ENCODE measurements at regions not wholly inside any gene's neighbourhood (a gene's known extent, or its start where the extent isn't known, plus 50 kb on each side); places are given as distances from the start of the nearest gene placed in this dataset.

- no peak for TF ChIP-seq ZNF532 (CRISPR knock-in tag; IDR thresholded peaks at IDR 0.05; ENCODE audit: borderline replicate concordance)
Measured at GRCh38 chr5:163846512-163846911, 341.1 kb downstream of the MAT2B start (continued).

- Mint-ChIP-seq H3K36me3 (peaks cover 10% of the 10 kb centered on the region; the same call in 1 of the 2 replicates), H3K4me1 (no peaks in the 10 kb centered on the region), H3K27me3 (ENCODE audit: low read depth) (no peaks in the 10 kb centered on the region), H3K27ac (no peak overlapping the region), H3K4me3 (no peak overlapping the region), H3K9me3 (peaks cover 37% of the 10 kb centered on the region)
- no peak for DNase-seq (ENCODE audit: low spot score)
- ATAC-seq: no peak
- ChIA-PET CTCF (no interaction called here), POLR2A (no interaction called here)
- no peak for TF ChIP-seq RORB (CRISPR knock-in tag; IDR thresholded peaks at IDR 0.05)
- TF ChIP-seq MAX (CRISPR knock-in tag; IDR thresholded peaks at IDR 0.05): no peak
- TF ChIP-seq TEAD1 (CRISPR knock-in tag; IDR thresholded peaks at IDR 0.05): no peak
- no peak for TF ChIP-seq ERG (CRISPR knock-in tag; IDR thresholded peaks at IDR 0.05)
- no peak for TF ChIP-seq IRF1 (CRISPR knock-in tag; IDR thresholded peaks at IDR 0.05)
- TF ChIP-seq NR2C2 (CRISPR knock-in tag; IDR thresholded peaks at IDR 0.05): no peak
- no peak for TF ChIP-seq PRRX2 (CRISPR knock-in tag; IDR thresholded peaks at IDR 0.05)
- TF ChIP-seq TP53 (CRISPR knock-in tag; IDR thresholded peaks at IDR 0.05): no peak
- TF ChIP-seq USF1 (CRISPR knock-in tag; IDR thresholded peaks at IDR 0.05): no peak
- no peak for TF ChIP-seq STAT6 (CRISPR knock-in tag; conservative IDR thresholded peaks at IDR 0.05; ENCODE audit: low read depth)
- TF ChIP-seq, protein P1, sequence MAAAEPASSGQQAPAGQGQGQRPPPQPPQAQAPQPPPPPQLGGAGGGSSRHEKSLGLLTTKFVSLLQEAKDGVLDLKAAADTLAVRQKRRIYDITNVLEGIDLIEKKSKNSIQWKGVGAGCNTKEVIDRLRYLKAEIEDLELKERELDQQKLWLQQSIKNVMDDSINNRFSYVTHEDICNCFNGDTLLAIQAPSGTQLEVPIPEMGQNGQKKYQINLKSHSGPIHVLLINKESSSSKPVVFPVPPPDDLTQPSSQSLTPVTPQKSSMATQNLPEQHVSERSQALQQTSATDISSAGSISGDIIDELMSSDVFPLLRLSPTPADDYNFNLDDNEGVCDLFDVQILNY (CRISPR knock-in tag; IDR thresholded peaks at IDR 0.05): no peak
- no peak for TF ChIP-seq GTF2I (CRISPR knock-in tag; conservative IDR thresholded peaks at IDR 0.05)
- TF ChIP-seq, protein P2, sequence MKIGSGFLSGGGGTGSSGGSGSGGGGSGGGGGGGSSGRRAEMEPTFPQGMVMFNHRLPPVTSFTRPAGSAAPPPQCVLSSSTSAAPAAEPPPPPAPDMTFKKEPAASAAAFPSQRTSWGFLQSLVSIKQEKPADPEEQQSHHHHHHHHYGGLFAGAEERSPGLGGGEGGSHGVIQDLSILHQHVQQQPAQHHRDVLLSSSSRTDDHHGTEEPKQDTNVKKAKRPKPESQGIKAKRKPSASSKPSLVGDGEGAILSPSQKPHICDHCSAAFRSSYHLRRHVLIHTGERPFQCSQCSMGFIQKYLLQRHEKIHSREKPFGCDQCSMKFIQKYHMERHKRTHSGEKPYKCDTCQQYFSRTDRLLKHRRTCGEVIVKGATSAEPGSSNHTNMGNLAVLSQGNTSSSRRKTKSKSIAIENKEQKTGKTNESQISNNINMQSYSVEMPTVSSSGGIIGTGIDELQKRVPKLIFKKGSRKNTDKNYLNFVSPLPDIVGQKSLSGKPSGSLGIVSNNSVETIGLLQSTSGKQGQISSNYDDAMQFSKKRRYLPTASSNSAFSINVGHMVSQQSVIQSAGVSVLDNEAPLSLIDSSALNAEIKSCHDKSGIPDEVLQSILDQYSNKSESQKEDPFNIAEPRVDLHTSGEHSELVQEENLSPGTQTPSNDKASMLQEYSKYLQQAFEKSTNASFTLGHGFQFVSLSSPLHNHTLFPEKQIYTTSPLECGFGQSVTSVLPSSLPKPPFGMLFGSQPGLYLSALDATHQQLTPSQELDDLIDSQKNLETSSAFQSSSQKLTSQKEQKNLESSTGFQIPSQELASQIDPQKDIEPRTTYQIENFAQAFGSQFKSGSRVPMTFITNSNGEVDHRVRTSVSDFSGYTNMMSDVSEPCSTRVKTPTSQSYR (CRISPR knock-in tag; IDR thresholded peaks at IDR 0.05): no peak
- no peak for TF ChIP-seq ZNF423 (CRISPR knock-in tag; IDR thresholded peaks at IDR 0.05)
- TF ChIP-seq ZNF263 (CRISPR knock-in tag; IDR thresholded peaks at IDR 0.05; ENCODE audit: low read depth): no peak
- TF ChIP-seq, protein P3, sequence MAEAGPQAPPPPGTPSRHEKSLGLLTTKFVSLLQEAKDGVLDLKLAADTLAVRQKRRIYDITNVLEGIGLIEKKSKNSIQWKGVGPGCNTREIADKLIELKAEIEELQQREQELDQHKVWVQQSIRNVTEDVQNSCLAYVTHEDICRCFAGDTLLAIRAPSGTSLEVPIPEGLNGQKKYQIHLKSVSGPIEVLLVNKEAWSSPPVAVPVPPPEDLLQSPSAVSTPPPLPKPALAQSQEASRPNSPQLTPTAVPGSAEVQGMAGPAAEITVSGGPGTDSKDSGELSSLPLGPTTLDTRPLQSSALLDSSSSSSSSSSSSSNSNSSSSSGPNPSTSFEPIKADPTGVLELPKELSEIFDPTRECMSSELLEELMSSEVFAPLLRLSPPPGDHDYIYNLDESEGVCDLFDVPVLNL (CRISPR knock-in tag; IDR thresholded peaks at IDR 0.05; ENCODE audit: borderline replicate concordance, low read depth): no peak
Measured at GRCh38 chr5:163855754-163856153, 350.3 kb downstream of the MAT2B start.
